ENCODE measurements at regions not wholly inside any gene's neighbourhood (a gene's known extent, or its start where the extent isn't known, plus 50 kb on each side); places are given as distances from the start of the nearest gene placed in this dataset.
A peak's percentile ranks its signal among the peaks of the same experiment; 100 is the strongest.

GRCh38 chr6:74253261-74253660 is 557.3 kb downstream of the CD109 start:
- no peaks in the 10 kb centered on the region for H3K4me1 ChIP-seq (ENCODE audit: insufficient read depth, low read length)
- H3K27ac ChIP-seq (ENCODE audit: low read depth, low read length), result no peak overlapping the region
- Mint-ChIP-seq H3K27ac (ENCODE audit: unreplicated experiment) (no peak overlapping the region), H3K27me3 (ENCODE audit: low read depth, unreplicated experiment) (no peaks in the 10 kb centered on the region), H3K9me3 (ENCODE audit: unreplicated experiment) (peaks cover 6% of the 10 kb centered on the region), H3K36me3 (ENCODE audit: low read depth, unreplicated experiment) (no peaks in the 10 kb centered on the region), H3K4me3 (ENCODE audit: unreplicated experiment) (no peak overlapping the region), H3K4me1 (ENCODE audit: low read depth, unreplicated experiment) (peaks cover 10% of the 10 kb centered on the region)
- no peaks in the 10 kb centered on the region for H3K79me2 ChIP-seq (ENCODE audit: insufficient read depth, low read length)
- no peak overlapping the region for H3K9ac ChIP-seq (ENCODE audit: low read length)
- H3K4me2 ChIP-seq (ENCODE audit: low read length), result no peak overlapping the region
- H3K9me3 ChIP-seq (ENCODE audit: insufficient read depth, low read depth, low read length), result no peaks in the 10 kb centered on the region
- no peaks in the 10 kb centered on the region for H3K36me3 ChIP-seq (ENCODE audit: insufficient read depth, low read length)
- H4K20me1 ChIP-seq (ENCODE audit: insufficient read depth, low read length), result no peaks in the 10 kb centered on the region
- no peak overlapping the region for H3K4me3 ChIP-seq (ENCODE audit: insufficient read depth, low read depth, low read length)
- FAIRE-seq (no peak), DNase-seq (ENCODE audit: low read depth) (no peak)
- no peaks in the 10 kb centered on the region for H3K27me3 ChIP-seq (ENCODE audit: insufficient read depth, low read length)
- no peak overlapping the region for H2AFZ ChIP-seq (ENCODE audit: low read depth, low read length)
- no peak for TF ChIP-seq EZH2 (IDR thresholded peaks at IDR 0.05; ENCODE audit: insufficient read depth, low read length)
- TF ChIP-seq CTCF (IDR thresholded peaks at IDR 0.05; ENCODE audit: insufficient read depth, low read depth, low read length), result no peak

GRCh38 chr6:74250161-74250818 is 554.3 kb downstream of the CD109 start:
- Histone ChIP-seq H3K79me2 (ENCODE audit: insufficient read depth, low read length) (no peaks in the 10 kb centered on the region), H3K9me3 (ENCODE audit: insufficient read depth, low read depth, low read length) (no peaks in the 10 kb centered on the region), H3K4me1 (ENCODE audit: insufficient read depth, low read length) (no peaks in the 10 kb centered on the region), H3K27me3 (ENCODE audit: insufficient read depth, low read length) (no peaks in the 10 kb centered on the region), H4K20me1 (ENCODE audit: insufficient read depth, low read length) (no peaks in the 10 kb centered on the region), H3K4me3 (ENCODE audit: insufficient read depth, low read depth, low read length) (no peak overlapping the region), H3K9ac (ENCODE audit: low read length) (no peak overlapping the region), H3K27ac (ENCODE audit: low read depth, low read length) (no peak overlapping the region), H3K4me2 (ENCODE audit: low read length) (no peak overlapping the region), H2AFZ (ENCODE audit: low read depth, low read length) (no peak overlapping the region), H3K36me3 (ENCODE audit: insufficient read depth, low read length) (no peaks in the 10 kb centered on the region)
- H3K36me3 Mint-ChIP-seq (ENCODE audit: low read depth, unreplicated experiment), result no peaks in the 10 kb centered on the region
- no peaks in the 10 kb centered on the region for H3K27me3 Mint-ChIP-seq (ENCODE audit: low read depth, unreplicated experiment)
- H3K9me3 Mint-ChIP-seq (ENCODE audit: unreplicated experiment), result peaks cover 5% of the 10 kb centered on the region
- TF ChIP-seq EZH2 (IDR thresholded peaks at IDR 0.05; ENCODE audit: insufficient read depth, low read length) (no peak), CTCF (IDR thresholded peaks at IDR 0.05; ENCODE audit: insufficient read depth, low read depth, low read length) (no peak)
- FAIRE-seq, result peak; percentile 29
- peaks cover 10% of the 10 kb centered on the region for H3K4me1 Mint-ChIP-seq (ENCODE audit: low read depth, unreplicated experiment)
- H3K4me3 Mint-ChIP-seq (ENCODE audit: unreplicated experiment), result no peak overlapping the region
- H3K27ac Mint-ChIP-seq (ENCODE audit: unreplicated experiment), result peak overlapping the region; percentile 79
- DNase-seq (ENCODE audit: low read depth), result peak; percentile 71

GRCh38 chr6:74249658-74250057 is 553.7 kb downstream of the CD109 start:
- no peak overlapping the region for H3K9ac ChIP-seq (ENCODE audit: low read length)
- H3K4me3 ChIP-seq (ENCODE audit: insufficient read depth, low read depth, low read length), result no peak overlapping the region
- no peak for TF ChIP-seq EZH2 (IDR thresholded peaks at IDR 0.05; ENCODE audit: insufficient read depth, low read length)
- TF ChIP-seq CTCF (IDR thresholded peaks at IDR 0.05; ENCODE audit: insufficient read depth, low read depth, low read length), result no peak
- H3K27ac Mint-ChIP-seq (ENCODE audit: unreplicated experiment), result no peak overlapping the region
- no peaks in the 10 kb centered on the region for H3K27me3 ChIP-seq (ENCODE audit: insufficient read depth, low read length)
- DNase-seq (ENCODE audit: low read depth), result peak; percentile 85
- no peaks in the 10 kb centered on the region for H3K79me2 ChIP-seq (ENCODE audit: insufficient read depth, low read length)
- H3K4me1 ChIP-seq (ENCODE audit: insufficient read depth, low read length), result no peaks in the 10 kb centered on the region
- H3K36me3 ChIP-seq (ENCODE audit: insufficient read depth, low read length), result no peaks in the 10 kb centered on the region
- H2AFZ ChIP-seq (ENCODE audit: low read depth, low read length), result no peak overlapping the region
- no peaks in the 10 kb centered on the region for H3K27me3 Mint-ChIP-seq (ENCODE audit: low read depth, unreplicated experiment)
- peak; percentile 26 for FAIRE-seq
- H3K4me2 ChIP-seq (ENCODE audit: low read length), result no peak overlapping the region
- H3K27ac ChIP-seq (ENCODE audit: low read depth, low read length), result no peak overlapping the region
- peaks cover 10% of the 10 kb centered on the region for H3K4me1 Mint-ChIP-seq (ENCODE audit: low read depth, unreplicated experiment)
- H3K9me3 Mint-ChIP-seq (ENCODE audit: unreplicated experiment), result peaks cover 4% of the 10 kb centered on the region
- H3K4me3 Mint-ChIP-seq (ENCODE audit: unreplicated experiment), result no peak overlapping the region
- H3K36me3 Mint-ChIP-seq (ENCODE audit: low read depth, unreplicated experiment), result no peaks in the 10 kb centered on the region
- no peaks in the 10 kb centered on the region for H4K20me1 ChIP-seq (ENCODE audit: insufficient read depth, low read length)
- no peaks in the 10 kb centered on the region for H3K9me3 ChIP-seq (ENCODE audit: insufficient read depth, low read depth, low read length)

Measured in astrocyte (in vitro differentiated cells and primary cell).